H1 (cell line): ENCODE measurements at regions not wholly inside any gene's neighbourhood (a gene's known extent, or its start where the extent isn't known, plus 50 kb on each side); places are given as distances from the start of the nearest gene placed in this dataset.

ENCODE experiments used
- ATF2 ChIP-seq: IDR thresholded peaks from 2 replicates; pipeline ENCODE4 v1.6.1; 2012; ENCODE audit warnings: low read length, inconsistent platforms

GRCh38 chr10:31152421-31153135 lies 120.9 kb upstream of the ZNF438 start (continued):
- TF ChIP-seq ATF2, result no peak
